ENCODE measurements at regions not wholly inside any gene's neighbourhood (a gene's known extent, or its start where the extent isn't known, plus 50 kb on each side); places are given as distances from the start of the nearest gene placed in this dataset.
"Not testable (repeated sequence)": the region's sequence is repeated elsewhere in the genome, so short reads cannot be mapped to it uniquely, and the experiment has no call there.

GRCh38 chr10:123221418-123221817, 67.2 kb downstream of the BUB3 start:
- Histone ChIP-seq H3K4me3 (ENCODE audit: low read depth, low read length) (no peak overlapping the region), H3K27ac (ENCODE audit: low read depth, low read length) (no peak overlapping the region), H3K9me3 (ENCODE audit: control insufficient read depth, insufficient read depth, low read length) (no peaks in the 10 kb centered on the region), H3K27me3 (ENCODE audit: control insufficient read depth, insufficient read depth, low read length) (no peaks in the 10 kb centered on the region)
- ChIA-PET POLR2A (no interaction called here), CTCF (interaction anchor here (0.6 kb wide), 1 partner anchor 18 kb away, joined by 4 read pairs; no protein-coding TSS in a partner anchor)
- no peak for TF ChIP-seq CTCF (IDR thresholded peaks at IDR 0.05; ENCODE audit: low read depth, low read length)
- no peak for DNase-seq (ENCODE audit: low read depth, low spot score)

- no peak overlapping the region for H3K27ac ChIP-seq (ENCODE audit: low read depth, low read length)
- no peak for DNase-seq (ENCODE audit: low read depth, low spot score)
- H3K9me3 ChIP-seq (ENCODE audit: control insufficient read depth, insufficient read depth, low read length), result no peaks in the 10 kb centered on the region
- no peaks in the 10 kb centered on the region for H3K27me3 ChIP-seq (ENCODE audit: control insufficient read depth, insufficient read depth, low read length)
- no peak for TF ChIP-seq CTCF (IDR thresholded peaks at IDR 0.05; ENCODE audit: low read depth, low read length)
- POLR2A ChIA-PET, result no interaction called here
- CTCF ChIA-PET, result no interaction called here
- H3K4me3 ChIP-seq (ENCODE audit: low read depth, low read length), result no peak overlapping the region
These were observed 68.6 kb downstream of the BUB3 start for GRCh38 chr10:123222832-123223231.

GRCh38 chr10:123227706-123228105, 73.5 kb downstream of the BUB3 start:
- CTCF ChIA-PET, result no interaction called here

GRCh38 chr10:123229927-123230630, 75.9 kb downstream of the BUB3 start:
- no peak overlapping the region for H3K27ac ChIP-seq (ENCODE audit: low read depth, low read length)
- CTCF ChIA-PET, result no interaction called here
- no peak for DNase-seq (ENCODE audit: low read depth, low spot score)
- H3K4me3 ChIP-seq (ENCODE audit: low read depth, low read length), result no peak overlapping the region
- peaks cover 8% of the 10 kb centered on the region; the same call in 1 of the 2 replicates for H3K9me3 ChIP-seq (ENCODE audit: control insufficient read depth, insufficient read depth, low read length)
- no peak for TF ChIP-seq CTCF (IDR thresholded peaks at IDR 0.05; ENCODE audit: low read depth, low read length)
- POLR2A ChIA-PET, result no interaction called here
- H3K27me3 ChIP-seq (ENCODE audit: control insufficient read depth, insufficient read depth, low read length), result no peaks in the 10 kb centered on the region

More at GRCh38 chr10:123227706-123228105, 73.5 kb downstream of the BUB3 start:
- Histone ChIP-seq H3K9me3 (ENCODE audit: control insufficient read depth, insufficient read depth, low read length) (no peaks in the 10 kb centered on the region), H3K4me3 (ENCODE audit: low read depth, low read length) (no peak overlapping the region), H3K27ac (ENCODE audit: low read depth, low read length) (no peak overlapping the region), H3K27me3 (ENCODE audit: control insufficient read depth, insufficient read depth, low read length) (no peaks in the 10 kb centered on the region)
- TF ChIP-seq CTCF (IDR thresholded peaks at IDR 0.05; ENCODE audit: low read depth, low read length), result no peak
- POLR2A ChIA-PET, result no interaction called here
- no peak for DNase-seq (ENCODE audit: low read depth, low spot score)

GRCh38 chr10:123232879-123233278, 78.7 kb downstream of the BUB3 start:
- H3K27me3 ChIP-seq (ENCODE audit: control insufficient read depth, insufficient read depth, low read length); POLR2A ChIA-PET; CTCF ChIA-PET: not testable (repeated sequence)

GRCh38 chr10:123235014-123235413, 80.8 kb downstream of the BUB3 start:
- H3K9me3 ChIP-seq (ENCODE audit: control insufficient read depth, insufficient read depth, low read length); H3K4me3 ChIP-seq (ENCODE audit: low read depth, low read length); H3K27me3 ChIP-seq (ENCODE audit: control insufficient read depth, insufficient read depth, low read length); DNase-seq (ENCODE audit: low read depth, low spot score); CTCF ChIA-PET; POLR2A ChIA-PET; H3K27ac ChIP-seq (ENCODE audit: low read depth, low read length): not testable (repeated sequence)

More at GRCh38 chr10:123232879-123233278, 78.7 kb downstream of the BUB3 start:
- DNase-seq (ENCODE audit: low read depth, low spot score); H3K27ac ChIP-seq (ENCODE audit: low read depth, low read length); H3K4me3 ChIP-seq (ENCODE audit: low read depth, low read length); H3K9me3 ChIP-seq (ENCODE audit: control insufficient read depth, insufficient read depth, low read length): not testable (repeated sequence)

All from AG04450 (cell line).